ENCODE measurements at regions not wholly inside any gene's neighbourhood (a gene's known extent, or its start where the extent isn't known, plus 50 kb on each side); places are given as distances from the start of the nearest gene placed in this dataset.

DNA sequence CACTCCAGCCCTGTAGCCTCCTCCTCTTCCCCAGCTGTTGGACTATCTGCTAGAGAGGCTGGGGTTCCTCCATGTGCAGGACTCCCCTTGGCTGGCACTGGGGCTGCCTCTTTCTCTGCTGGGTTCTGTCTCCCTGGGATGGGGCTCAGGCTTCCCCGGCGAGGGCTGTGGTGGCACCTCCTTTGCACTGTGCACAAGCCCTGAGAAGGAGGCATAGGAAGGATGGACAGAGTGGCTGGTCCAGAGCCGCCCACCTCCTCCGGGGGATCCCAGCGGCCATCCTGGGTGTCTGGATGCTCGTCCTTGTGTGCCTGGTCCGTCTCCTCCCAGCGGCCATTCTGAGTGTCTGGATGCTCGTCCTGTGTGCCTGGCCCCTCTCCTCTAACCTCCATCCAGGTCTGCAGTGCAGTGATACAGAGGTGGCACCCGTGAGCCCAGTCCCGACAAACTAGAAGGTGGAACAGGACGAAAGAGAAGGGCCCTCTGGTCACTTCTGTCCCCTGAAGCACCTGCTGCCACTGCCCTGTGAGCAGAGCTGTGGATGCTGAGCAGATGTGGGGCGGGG, 633.7 kb downstream of the BRD1 start:
- no peaks in the 10 kb centered on the region for H3K36me3 ChIP-seq (ENCODE audit: control insufficient read depth, insufficient read depth, low read length)
- no peaks in the 10 kb centered on the region for H3K27me3 ChIP-seq (replicated peaks; ENCODE audit: control insufficient read depth, insufficient read depth, low read length)
- no peak for DNase-seq (ENCODE audit: extremely low read depth, insufficient read length)
- TF ChIP-seq, protein P1, sequence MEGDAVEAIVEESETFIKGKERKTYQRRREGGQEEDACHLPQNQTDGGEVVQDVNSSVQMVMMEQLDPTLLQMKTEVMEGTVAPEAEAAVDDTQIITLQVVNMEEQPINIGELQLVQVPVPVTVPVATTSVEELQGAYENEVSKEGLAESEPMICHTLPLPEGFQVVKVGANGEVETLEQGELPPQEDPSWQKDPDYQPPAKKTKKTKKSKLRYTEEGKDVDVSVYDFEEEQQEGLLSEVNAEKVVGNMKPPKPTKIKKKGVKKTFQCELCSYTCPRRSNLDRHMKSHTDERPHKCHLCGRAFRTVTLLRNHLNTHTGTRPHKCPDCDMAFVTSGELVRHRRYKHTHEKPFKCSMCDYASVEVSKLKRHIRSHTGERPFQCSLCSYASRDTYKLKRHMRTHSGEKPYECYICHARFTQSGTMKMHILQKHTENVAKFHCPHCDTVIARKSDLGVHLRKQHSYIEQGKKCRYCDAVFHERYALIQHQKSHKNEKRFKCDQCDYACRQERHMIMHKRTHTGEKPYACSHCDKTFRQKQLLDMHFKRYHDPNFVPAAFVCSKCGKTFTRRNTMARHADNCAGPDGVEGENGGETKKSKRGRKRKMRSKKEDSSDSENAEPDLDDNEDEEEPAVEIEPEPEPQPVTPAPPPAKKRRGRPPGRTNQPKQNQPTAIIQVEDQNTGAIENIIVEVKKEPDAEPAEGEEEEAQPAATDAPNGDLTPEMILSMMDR (IDR thresholded peaks at IDR 0.05; ENCODE audit: insufficient read depth, low read length, poor library complexity, severe bottlenecking): no peak
- no peak overlapping the region for H3K4me3 ChIP-seq (replicated peaks; ENCODE audit: low read depth, low read length)

DNA sequence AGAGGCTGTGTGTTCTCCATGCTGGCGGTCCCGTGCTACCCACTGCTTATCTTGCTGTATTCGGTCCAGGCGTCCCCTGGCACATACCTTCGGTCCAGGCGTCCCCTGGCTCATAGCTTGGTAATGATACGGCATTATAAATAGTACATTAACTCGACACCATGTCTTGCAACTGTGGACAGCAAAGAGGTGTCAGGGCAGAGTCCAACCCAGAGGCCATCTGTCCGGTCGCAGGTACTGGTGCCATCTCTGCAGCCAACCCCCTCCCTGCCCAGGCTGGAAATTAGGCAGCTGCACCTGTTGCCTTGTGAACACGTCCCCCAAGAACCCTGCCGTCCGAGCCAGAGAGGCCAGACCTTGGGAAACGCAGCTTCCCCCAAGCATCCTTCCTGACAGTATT, 634.3 kb downstream of the BRD1 start:
- no peaks in the 10 kb centered on the region for H3K27me3 ChIP-seq (replicated peaks; ENCODE audit: control insufficient read depth, insufficient read depth, low read length)
- H3K36me3 ChIP-seq (ENCODE audit: control insufficient read depth, insufficient read depth, low read length): no peaks in the 10 kb centered on the region

DNA sequence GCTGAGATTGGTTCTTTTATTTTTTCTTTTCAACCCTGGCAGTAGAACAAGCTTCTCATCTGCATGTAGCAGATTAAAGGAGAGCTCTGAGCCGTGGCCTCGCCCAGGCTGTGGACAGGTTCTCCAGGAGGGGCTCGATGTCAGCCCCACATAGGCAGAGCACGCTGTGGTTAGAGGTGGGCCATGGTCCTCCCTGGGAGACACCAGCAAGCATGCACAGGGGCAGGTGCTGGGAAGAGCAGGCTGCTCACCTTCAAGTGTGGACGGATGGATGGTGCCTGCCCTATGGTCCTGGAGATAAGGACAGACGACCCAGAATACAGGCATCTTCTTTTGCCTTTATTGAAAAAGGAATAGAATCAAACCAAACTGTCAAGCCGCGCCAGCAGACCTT, 634.8 kb downstream of the BRD1 start:
- TF ChIP-seq, protein P1 (IDR thresholded peaks at IDR 0.05; ENCODE audit: insufficient read depth, low read length, poor library complexity, severe bottlenecking): no peak
- no peaks in the 10 kb centered on the region for H3K36me3 ChIP-seq (ENCODE audit: control insufficient read depth, insufficient read depth, low read length)
- H3K27me3 ChIP-seq (replicated peaks; ENCODE audit: control insufficient read depth, insufficient read depth, low read length): no peaks in the 10 kb centered on the region
- no peak overlapping the region for H3K4me3 ChIP-seq (replicated peaks; ENCODE audit: low read depth, low read length)
- no peak for DNase-seq (ENCODE audit: extremely low read depth, insufficient read length)

More for the DNA sequence above, 634.3 kb downstream of the BRD1 start:
- TF ChIP-seq, protein P1 (IDR thresholded peaks at IDR 0.05; ENCODE audit: insufficient read depth, low read length, poor library complexity, severe bottlenecking): no peak
- no peak for DNase-seq (ENCODE audit: extremely low read depth, insufficient read length)
- H3K4me3 ChIP-seq (replicated peaks; ENCODE audit: low read depth, low read length): no peak overlapping the region

DNA sequence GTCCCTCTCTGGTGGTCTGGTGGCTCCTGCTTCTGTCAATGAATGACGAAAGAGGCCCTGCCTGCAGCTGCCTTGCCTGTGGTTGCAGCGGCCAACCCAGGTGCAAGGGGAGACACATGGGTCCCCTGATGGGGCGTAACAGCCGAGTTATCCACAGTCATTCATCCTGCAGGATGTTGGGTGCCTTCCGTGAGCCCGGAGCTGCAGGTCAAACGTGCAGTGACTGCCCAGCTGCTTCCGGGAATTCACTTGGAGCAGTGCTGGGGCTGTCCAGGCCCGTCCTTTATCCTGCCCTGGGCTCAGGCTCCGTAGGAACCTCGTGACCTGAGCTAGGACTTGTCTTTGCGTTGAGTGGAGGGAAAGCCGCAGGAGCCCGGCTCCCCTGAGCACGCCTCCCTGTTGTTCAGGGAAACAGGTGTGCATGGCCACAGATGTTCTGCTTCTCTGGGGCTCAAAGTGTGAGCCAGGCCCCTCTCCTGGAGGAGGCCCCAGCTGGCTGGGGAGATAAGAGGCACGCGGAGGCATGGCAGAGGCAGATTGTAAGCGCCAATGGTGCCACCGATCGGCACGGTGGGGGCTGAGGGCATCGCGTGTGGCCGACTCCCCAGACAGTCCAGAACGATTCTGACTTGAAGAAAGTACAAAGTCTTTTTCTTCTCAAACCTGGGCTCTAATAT, 635.4 kb downstream of the BRD1 start:
- H3K4me3 ChIP-seq (replicated peaks; ENCODE audit: low read depth, low read length): no peak overlapping the region
- no peaks in the 10 kb centered on the region for H3K36me3 ChIP-seq (ENCODE audit: control insufficient read depth, insufficient read depth, low read length)
- TF ChIP-seq, protein P1 (IDR thresholded peaks at IDR 0.05; ENCODE audit: insufficient read depth, low read length, poor library complexity, severe bottlenecking): no peak
- DNase-seq (ENCODE audit: extremely low read depth, insufficient read length): no peak
- no peaks in the 10 kb centered on the region for H3K27me3 ChIP-seq (replicated peaks; ENCODE audit: control insufficient read depth, insufficient read depth, low read length)

DNA sequence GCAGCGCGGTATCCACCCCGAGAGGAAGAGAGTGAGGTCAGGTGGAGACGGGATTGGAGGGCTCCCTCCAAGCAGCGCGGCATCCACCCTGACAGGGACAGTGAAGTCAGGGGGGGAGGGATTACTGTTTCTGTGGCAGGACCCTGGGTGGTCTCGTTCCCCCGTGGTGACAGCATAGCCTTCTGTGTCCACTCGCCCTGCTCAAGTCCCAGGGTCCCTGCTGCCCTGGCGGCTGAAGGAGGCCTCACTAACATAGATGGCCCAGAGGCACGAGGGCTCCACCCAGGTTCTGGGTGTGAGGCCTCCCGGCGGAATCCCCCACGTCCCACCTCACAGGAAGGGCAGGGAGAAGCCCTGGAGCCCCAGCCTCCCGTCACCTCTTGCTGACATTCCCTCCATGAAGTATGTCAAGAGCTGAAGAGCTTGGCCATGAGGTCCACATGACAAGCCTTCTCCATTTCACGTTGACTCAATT, 636.1 kb downstream of the BRD1 start:
- no peaks in the 10 kb centered on the region for H3K36me3 ChIP-seq (ENCODE audit: control insufficient read depth, insufficient read depth, low read length)
- TF ChIP-seq, protein P1 (IDR thresholded peaks at IDR 0.05; ENCODE audit: insufficient read depth, low read length, poor library complexity, severe bottlenecking): no peak
- no peak overlapping the region for H3K4me3 ChIP-seq (replicated peaks; ENCODE audit: low read depth, low read length)
- no peaks in the 10 kb centered on the region for H3K27me3 ChIP-seq (replicated peaks; ENCODE audit: control insufficient read depth, insufficient read depth, low read length)
- no peak for DNase-seq (ENCODE audit: extremely low read depth, insufficient read length)
